NCI-H1092 (cell line): ENCODE measurements at regions not wholly inside any gene's neighbourhood (a gene's known extent, or its start where the extent isn't known, plus 50 kb on each side); places are given as distances from the start of the nearest gene placed in this dataset.

ENCODE experiments used
- DNase-seq: peaks from one replicate; lab custom pipeline; 2025; lab: John Stamatoyannopoulos, UW

- no peak for DNase-seq
Observed at GRCh38 chr5:4386152-4386551, 754.0 kb upstream of the ADAMTS16 start.

- no peak for DNase-seq
Observed at GRCh38 chr5:4387290-4387689, 752.8 kb upstream of the ADAMTS16 start.

- no peak for DNase-seq
Observed at GRCh38 chr5:4395752-4396151, 744.4 kb upstream of the ADAMTS16 start.

- DNase-seq, result no peak
Observed at GRCh38 chr5:4405614-4406219, 734.4 kb upstream of the ADAMTS16 start.

- DNase-seq, result no peak
Observed at GRCh38 chr5:4410151-4410550, 730.0 kb upstream of the ADAMTS16 start.

- no peak for DNase-seq
Observed at GRCh38 chr5:4411664-4412063, 728.5 kb upstream of the ADAMTS16 start.

- no peak for DNase-seq
Observed at GRCh38 chr5:4413996-4414395, 726.1 kb upstream of the ADAMTS16 start.

- no peak for DNase-seq
Observed at GRCh38 chr5:4418084-4418483, 722.0 kb upstream of the ADAMTS16 start.

- no peak for DNase-seq
Observed at GRCh38 chr5:4419281-4419680, 720.8 kb upstream of the ADAMTS16 start.

- DNase-seq, result no peak
Observed at GRCh38 chr5:4420177-4420576, 720.0 kb upstream of the ADAMTS16 start.

GRCh38 chr5:4420681-4421080, 719.4 kb upstream of the ADAMTS16 start:
- DNase-seq, result no peak

GRCh38 chr5:4422247-4422646, 717.9 kb upstream of the ADAMTS16 start:
- no peak for DNase-seq

- DNase-seq, result no peak
Observed at GRCh38 chr5:4424895-4425294, 715.2 kb upstream of the ADAMTS16 start.

- no peak for DNase-seq
Observed at GRCh38 chr5:4440536-4440935, 699.6 kb upstream of the ADAMTS16 start.

GRCh38 chr5:4442221-4442620, 697.9 kb upstream of the ADAMTS16 start:
- DNase-seq, result no peak

GRCh38 chr5:4447657-4448056, 692.5 kb upstream of the ADAMTS16 start:
- no peak for DNase-seq

GRCh38 chr5:4453655-4454054, 686.5 kb upstream of the ADAMTS16 start:
- no peak for DNase-seq

- DNase-seq, result no peak
Observed at GRCh38 chr5:4479426-4479825, 660.7 kb upstream of the ADAMTS16 start.

GRCh38 chr5:4480528-4481349, 659.4 kb upstream of the ADAMTS16 start:
- no peak for DNase-seq

GRCh38 chr5:4487581-4487980, 652.5 kb upstream of the ADAMTS16 start:
- no peak for DNase-seq

- DNase-seq, result no peak
Observed at GRCh38 chr5:4511996-4512656, 628.0 kb upstream of the ADAMTS16 start.

GRCh38 chr5:4513381-4513780, 626.7 kb upstream of the ADAMTS16 start:
- DNase-seq, result no peak

- no peak for DNase-seq
Observed at GRCh38 chr5:4514067-4514648, 626.0 kb upstream of the ADAMTS16 start.
